ENCODE measurements at regions not wholly inside any gene's neighbourhood (a gene's known extent, or its start where the extent isn't known, plus 50 kb on each side); places are given as distances from the start of the nearest gene placed in this dataset.
A peak's percentile ranks its signal among the peaks of the same experiment; 100 is the strongest.

DNA sequence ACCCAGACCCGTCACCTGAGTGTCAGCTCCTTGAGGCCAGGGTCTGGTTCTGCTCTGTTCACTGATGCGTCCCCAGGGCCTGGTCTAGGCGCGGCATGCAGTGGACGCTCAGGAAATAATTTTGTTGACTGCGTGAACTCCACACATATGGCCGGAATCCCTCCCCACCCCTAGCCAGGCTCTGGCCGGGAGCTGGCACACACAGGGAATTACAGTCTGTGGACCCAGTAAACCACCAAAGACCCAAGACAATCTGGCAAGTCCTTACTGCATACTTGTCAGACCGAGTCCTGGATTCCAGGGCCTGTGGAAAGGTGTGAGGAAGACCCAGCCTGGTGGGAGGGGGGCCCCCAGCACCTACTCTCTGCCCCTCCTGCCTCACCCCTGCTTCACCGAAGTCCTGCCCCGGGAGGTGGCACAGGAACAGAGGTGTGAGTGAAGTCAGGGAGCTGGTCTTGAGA lies 113.0 kb upstream of the IER5L start:
- no peaks in the 10 kb centered on the region for H3K36me3 ChIP-seq
- 52 to 72% methylated on average over 9 to 11 of the region's 11 CpGs for WGBS, 2 donors
- peak overlapping the region in 1 of 4 donors; percentile 0 for H3K27ac ChIP-seq
- DNase-seq (peak in 1 of 2 donors; percentile 15), ATAC-seq (ENCODE audit: low FRiP score in 2 of 2) (peak; percentile 17 to 46)
- TF ChIP-seq POLR2AphosphoS5 (IDR thresholded peaks at IDR 0.05): no peak
- no peak for TF ChIP-seq CTCF (IDR thresholded peaks at IDR 0.05)
- TF ChIP-seq POLR2A (IDR thresholded peaks at IDR 0.05): no peak
- TF ChIP-seq EP300 (IDR thresholded peaks at IDR 0.05): no peak
- peaks cover 0 to 7% (median 4%) of the 10 kb centered on the region in 4 donors for H3K9me3 ChIP-seq
- peaks cover 0 to 8% (median 5%) of the 10 kb centered on the region in 4 donors for H3K4me1 ChIP-seq
- H3K27me3 ChIP-seq: no peaks in the 10 kb centered on the region
- H3K4me3 ChIP-seq: peak overlapping the region in 1 of 4 donors; percentile 8

- peak overlapping the region in 1 of 4 donors; percentile 0 for H3K27ac ChIP-seq
- DNase-seq: peak; percentile 35 to 72
- WGBS, 2 donors: 32 to 49% methylated on average over 16 of the region's 16 CpGs
- peaks cover 0 to 4% (median 0%) of the 10 kb centered on the region in 4 donors for H3K36me3 ChIP-seq
- H3K4me3 ChIP-seq: peak overlapping the region in 1 of 4 donors; percentile 8
- H3K9me3 ChIP-seq: peaks cover 0 to 2% (median under 1%) of the 10 kb centered on the region in 4 donors
- H3K4me1 ChIP-seq: peaks cover 0 to 8% (median 5%) of the 10 kb centered on the region in 4 donors
- H3K27me3 ChIP-seq: no peaks in the 10 kb centered on the region
- TF ChIP-seq EP300 (IDR thresholded peaks at IDR 0.05) (no peak), POLR2A (IDR thresholded peaks at IDR 0.05) (no peak), CTCF (IDR thresholded peaks at IDR 0.05) (no peak), POLR2AphosphoS5 (IDR thresholded peaks at IDR 0.05) (no peak)
- peak; percentile 44 to 67 for ATAC-seq (ENCODE audit: low FRiP score in 2 of 2)
Observed at GRCh38 chr9:129290606-129291005, 112.5 kb upstream of the IER5L start.

GRCh38 chr9:129289883-129290282 lies 111.8 kb upstream of the IER5L start:
- no peak overlapping the region for H3K27ac ChIP-seq
- H3K27me3 ChIP-seq: no peaks in the 10 kb centered on the region
- no peaks in the 10 kb centered on the region for H3K9me3 ChIP-seq
- ATAC-seq (ENCODE audit: low FRiP score in 2 of 2) (no peak), DNase-seq (peak in 1 of 2 donors; percentile 14)
- H3K4me3 ChIP-seq: no peak overlapping the region
- peaks cover 0 to 4% (median 0%) of the 10 kb centered on the region in 4 donors for H3K36me3 ChIP-seq
- peaks cover 0 to 8% (median 5%) of the 10 kb centered on the region in 4 donors for H3K4me1 ChIP-seq
- 79 to 86% methylated on average over 3 of the region's 3 CpGs for WGBS, 2 donors
- TF ChIP-seq EP300 (IDR thresholded peaks at IDR 0.05) (no peak), POLR2AphosphoS5 (IDR thresholded peaks at IDR 0.05) (no peak), POLR2A (IDR thresholded peaks at IDR 0.05) (no peak), CTCF (IDR thresholded peaks at IDR 0.05) (no peak)

DNA sequence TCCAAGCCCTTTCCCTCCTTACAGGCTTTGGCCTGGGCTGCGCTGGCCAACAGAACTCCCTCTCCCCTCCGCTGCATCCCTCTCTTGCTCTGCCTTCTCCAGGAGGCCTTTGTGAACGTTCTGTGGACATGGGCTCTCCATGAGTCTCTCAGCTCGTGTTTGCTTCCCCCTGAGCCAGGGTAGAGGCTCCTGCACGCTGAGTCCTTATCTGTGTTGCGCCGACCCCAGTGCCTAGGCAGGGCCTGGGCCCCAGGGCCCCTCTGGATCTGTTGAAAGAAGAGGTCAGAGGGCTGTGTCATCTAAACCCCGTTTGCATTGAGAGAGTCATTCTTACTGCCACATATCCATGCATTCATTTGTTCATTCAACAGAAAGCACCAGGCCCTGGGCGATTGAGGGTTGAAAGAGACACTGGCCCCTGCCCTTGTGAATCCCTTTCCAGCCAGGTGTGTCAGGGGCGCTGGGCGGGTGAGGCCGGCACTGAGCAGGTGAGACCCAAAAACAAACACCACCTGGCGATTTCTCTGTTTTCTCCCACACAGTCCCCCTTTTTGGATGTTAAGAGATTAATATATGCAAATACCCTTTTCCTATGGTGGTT lies 111.2 kb upstream of the IER5L start:
- TF ChIP-seq POLR2AphosphoS5 (IDR thresholded peaks at IDR 0.05) (no peak), CTCF (IDR thresholded peaks at IDR 0.05) (no peak), EP300 (IDR thresholded peaks at IDR 0.05) (no peak), POLR2A (IDR thresholded peaks at IDR 0.05) (no peak)
- 89 to 91% methylated on average over 13 of the region's 13 CpGs for WGBS, 2 donors
- no peak overlapping the region for H3K4me3 ChIP-seq
- DNase-seq (peak; percentile 10 to 47), ATAC-seq (ENCODE audit: low FRiP score in 2 of 2) (peak in 1 of 2 donors; percentile 23)
- H3K9me3 ChIP-seq: no peaks in the 10 kb centered on the region
- H3K4me1 ChIP-seq: peaks cover 0 to 8% (median 5%) of the 10 kb centered on the region in 4 donors
- H3K27ac ChIP-seq: no peak overlapping the region
- H3K27me3 ChIP-seq: no peaks in the 10 kb centered on the region
- H3K36me3 ChIP-seq: peaks cover 0 to 4% (median 0%) of the 10 kb centered on the region in 4 donors
